MM.1S (cell line): ENCODE measurements at regions not wholly inside any gene's neighbourhood (a gene's known extent, or its start where the extent isn't known, plus 50 kb on each side); places are given as distances from the start of the nearest gene placed in this dataset.

Experiments used
- DNase-seq: peaks from one replicate; pipeline ENCODE4 v3.0.0-alpha.2; 2015
- H2AFZ ChIP-seq: fragments of 300-600 bp; sonication (generic); 2 replicates; pipeline ENCODE4 v1.6.0; 2016; ENCODE audit warnings: antibody characterized with exemption, low read length
- H3F3A ChIP-seq: fragments of 300-600 bp; sonication (generic); 2 replicates; pipeline ENCODE4 v1.6.1; 2016; ENCODE audit warnings: mild to moderate bottlenecking, antibody characterized with exemption, low read length, moderate library complexity, mixed read lengths; ENCODE audit not compliant: insufficient read depth
- H3K27ac ChIP-seq: fragments of 300-600 bp; sonication (generic); 2 replicates; pipeline ENCODE4 v1.5.1; 2016; ENCODE audit warnings: mild to moderate bottlenecking, low read length
- H3K27me3 ChIP-seq: fragments of 300-600 bp; sonication (generic); replicated peaks from 2 replicates; pipeline ENCODE4 v1.6.0; 2016; ENCODE audit warnings: low read length; ENCODE audit not compliant: insufficient read depth
- H3K36me3 ChIP-seq: fragments of 300-600 bp; sonication (generic); replicated peaks from 2 replicates; pipeline ENCODE4 v1.6.1; 2016; ENCODE audit warnings: mild to moderate bottlenecking, low read length, mixed read lengths; ENCODE audit not compliant: insufficient read depth
- H3K4me1 ChIP-seq: fragments of 300-600 bp; sonication (generic); 2 replicates; pipeline ENCODE4 v1.6.1; 2016; ENCODE audit warnings: low read length, mixed read lengths
- H3K4me2 ChIP-seq: fragments of 300-600 bp; sonication (generic); 2 replicates; pipeline ENCODE4 v1.6.0; 2016; ENCODE audit warnings: low read depth, low read length
- H3K4me3 ChIP-seq: fragments of 300-600 bp; sonication (generic); 2 replicates; pipeline ENCODE4 v1.5.1; 2016; ENCODE audit warnings: low read length, mixed read lengths
- H3K79me2 ChIP-seq: fragments of 300-600 bp; sonication (generic); 2 replicates; pipeline ENCODE4 v1.6.1; 2016; ENCODE audit warnings: mixed run types, low read length, mixed read lengths
- H3K9ac ChIP-seq: fragments of 300-600 bp; sonication (generic); 2 replicates; pipeline ENCODE4 v1.6.1; 2016; ENCODE audit warnings: low read length, mixed read lengths
- H3K9me2 ChIP-seq: fragments of 300-600 bp; sonication (generic); replicated peaks from 2 replicates; pipeline ENCODE4 v1.6.1; 2016; ENCODE audit warnings: mild to moderate bottlenecking, low read length, mixed read lengths; ENCODE audit not compliant: insufficient read depth
- H3K9me3 ChIP-seq: fragments of 300-600 bp; sonication (generic); replicated peaks from 2 replicates; pipeline ENCODE4 v1.6.1; 2016; ENCODE audit warnings: mild to moderate bottlenecking, low read length, mixed read lengths; ENCODE audit not compliant: insufficient read depth
- H4K20me1 ChIP-seq: fragments of 300-600 bp; sonication (generic); 2 replicates; pipeline ENCODE4 v1.6.1; 2016; ENCODE audit warnings: mild to moderate bottlenecking, low read length, moderate library complexity, mixed read lengths; ENCODE audit not compliant: insufficient read depth
- CTCF ChIP-seq: fragments of 300-600 bp; sonication (generic); IDR thresholded peaks from 2 replicates; pipeline ENCODE4 v1.5.1; 2016; ENCODE audit warnings: antibody characterized with exemption, low read length, mixed read lengths
- EZH2 ChIP-seq: fragments of 300-600 bp; sonication (generic); optimal IDR thresholded peaks from 2 replicates; pipeline ENCODE3; 2017; ENCODE audit warnings: low read depth, mild to moderate bottlenecking, antibody characterized with exemption, low read length, mixed read lengths
- EZH2phosphoT487 ChIP-seq: fragments of 300-600 bp; sonication (generic); IDR thresholded peaks from 2 replicates; pipeline ENCODE4 v1.6.1; 2018; ENCODE audit warnings: antibody characterized with exemption, low read length

GRCh38 chr2:155517362-155517761 lies 815.2 kb downstream of the NR4A2 start:
- TF ChIP-seq EZH2phosphoT487 (no peak), CTCF (no peak), EZH2 (no peak)
- no peaks in the 10 kb centered on the region for H3K9me2 ChIP-seq
- H3K9ac ChIP-seq, result no peak overlapping the region

DNA sequence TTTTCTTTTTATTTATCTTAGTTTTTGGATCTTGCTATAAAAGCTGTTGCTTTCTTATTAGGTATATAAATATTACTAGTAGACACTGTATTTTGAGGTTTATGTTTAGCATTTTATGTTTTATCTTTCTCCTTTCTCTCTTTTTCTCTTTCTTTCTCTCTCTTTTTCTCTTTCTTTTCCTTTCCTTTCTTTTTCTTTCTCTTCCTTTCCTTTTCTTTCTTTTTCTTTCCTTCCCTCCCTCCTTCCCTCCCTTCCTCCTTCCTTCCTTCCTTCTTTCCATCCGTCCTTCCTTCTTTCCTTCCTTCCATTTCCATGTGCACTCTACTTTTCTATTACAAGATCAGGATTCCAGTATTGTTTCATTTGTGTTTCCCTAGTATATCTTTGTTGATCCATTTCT lies 814.8 kb downstream of the KCNJ3 start:
- Histone ChIP-seq H4K20me1 (no peaks in the 10 kb centered on the region), H3K4me3 (no peak overlapping the region), H3K9me3 (no peaks in the 10 kb centered on the region), H3K9ac (no peak overlapping the region), H3F3A (no peaks in the 10 kb centered on the region), H3K27me3 (no peaks in the 10 kb centered on the region), H3K9me2 (no peaks in the 10 kb centered on the region), H3K4me1 (no peaks in the 10 kb centered on the region), H3K4me2 (no peak overlapping the region), H3K36me3 (no peaks in the 10 kb centered on the region), H2AFZ (no peak overlapping the region), H3K79me2 (no peaks in the 10 kb centered on the region), H3K27ac (no peak overlapping the region)
- no peak for DNase-seq
- TF ChIP-seq EZH2phosphoT487, result no peak
- TF ChIP-seq EZH2, result no peak

More at GRCh38 chr2:155517362-155517761, 815.2 kb downstream of the NR4A2 start:
- Histone ChIP-seq H3K36me3 (no peaks in the 10 kb centered on the region), H3K27me3 (no peaks in the 10 kb centered on the region), H4K20me1 (no peaks in the 10 kb centered on the region), H3K4me3 (no peak overlapping the region), H3K9me3 (no peaks in the 10 kb centered on the region), H3K27ac (no peak overlapping the region), H3K4me1 (no peaks in the 10 kb centered on the region), H3K79me2 (no peaks in the 10 kb centered on the region), H3K4me2 (no peak overlapping the region), H3F3A (no peaks in the 10 kb centered on the region), H2AFZ (no peak overlapping the region)
- DNase-seq, result no peak

GRCh38 chr2:155502766-155503165 lies 804.3 kb downstream of the KCNJ3 start:
- no peaks in the 10 kb centered on the region for H3K9me3 ChIP-seq
- H3F3A ChIP-seq, result no peaks in the 10 kb centered on the region
- no peaks in the 10 kb centered on the region for H3K27me3 ChIP-seq
- H2AFZ ChIP-seq, result no peak overlapping the region
- TF ChIP-seq CTCF (no peak), EZH2 (no peak)
- no peak for DNase-seq
- no peaks in the 10 kb centered on the region for H3K9me2 ChIP-seq
- no peak overlapping the region for H3K4me3 ChIP-seq
- H3K4me2 ChIP-seq, result no peak overlapping the region
- no peak overlapping the region for H3K27ac ChIP-seq
- no peaks in the 10 kb centered on the region for H4K20me1 ChIP-seq
- no peak overlapping the region for H3K9ac ChIP-seq
- no peaks in the 10 kb centered on the region for H3K36me3 ChIP-seq
- H3K4me1 ChIP-seq, result no peaks in the 10 kb centered on the region
- H3K79me2 ChIP-seq, result no peaks in the 10 kb centered on the region

DNA sequence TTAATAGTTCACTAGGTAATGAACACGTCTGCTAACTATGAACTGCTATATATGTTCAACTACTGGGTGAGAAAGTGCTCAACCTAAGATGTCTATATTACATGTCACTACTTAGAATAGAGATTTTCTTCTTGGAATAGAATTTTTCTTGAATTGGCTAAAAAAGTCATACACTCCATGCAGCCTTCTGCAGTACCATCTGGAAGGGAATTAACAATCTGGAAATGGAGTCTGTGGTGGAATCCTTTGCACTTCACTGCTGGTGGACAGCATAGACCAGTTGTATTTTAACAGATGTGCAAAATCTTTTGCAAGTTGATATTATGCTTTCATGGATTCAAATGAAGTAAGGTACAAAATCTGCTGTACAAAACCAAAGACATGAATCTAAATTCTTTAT lies 799.6 kb downstream of the KCNJ3 start:
- Histone ChIP-seq H3K36me3 (no peaks in the 10 kb centered on the region), H3K79me2 (no peaks in the 10 kb centered on the region), H3K4me3 (no peak overlapping the region), H4K20me1 (no peaks in the 10 kb centered on the region), H3K27ac (no peak overlapping the region), H3K27me3 (no peaks in the 10 kb centered on the region), H2AFZ (no peak overlapping the region), H3F3A (no peaks in the 10 kb centered on the region), H3K9me3 (no peaks in the 10 kb centered on the region), H3K9me2 (no peaks in the 10 kb centered on the region), H3K4me2 (no peak overlapping the region), H3K9ac (no peak overlapping the region), H3K4me1 (no peaks in the 10 kb centered on the region)
- DNase-seq, result no peak
- TF ChIP-seq CTCF (no peak), EZH2 (no peak), EZH2phosphoT487 (no peak)
